ENCODE measurements at regions not wholly inside any gene's neighbourhood (a gene's known extent, or its start where the extent isn't known, plus 50 kb on each side); places are given as distances from the start of the nearest gene placed in this dataset.

- H3K27ac Mint-ChIP-seq: no peak overlapping the region
- ATAC-seq (ENCODE audit: poor library complexity): no peak
- POLR2A ChIA-PET: no interaction called here
- Histone ChIP-seq H3K4me1 (ENCODE audit: insufficient read depth, low read length) (no peaks in the 10 kb centered on the region), H3K4me3 (ENCODE audit: low read length) (no peak overlapping the region), H3K27me3 (ENCODE audit: control insufficient read depth in 1 of 2, insufficient read depth in 2 of 2, low read length in 2 of 2) (peaks cover 9 to 38% of the 10 kb centered on the region in 2 experiments), H3K36me3 (ENCODE audit: insufficient read depth, low read length) (no peaks in the 10 kb centered on the region), H3K9me3 (ENCODE audit: control insufficient read depth in 1 of 2, insufficient read depth in 1 of 2, low read length in 2 of 2) (no peaks in the 10 kb centered on the region), H3K27ac (ENCODE audit: low read depth in 1 of 2, low read length in 2 of 2) (no peak overlapping the region)
- no peaks in the 10 kb centered on the region for H3K36me3 Mint-ChIP-seq (ENCODE audit: low read depth)
- intact Hi-C loops (cut with DNase I, micrococcal nuclease): no loop called here
- no peak for TF ChIP-seq CTCF (IDR thresholded peaks at IDR 0.05)
- H3K4me1 Mint-ChIP-seq (ENCODE audit: low read depth): no peaks in the 10 kb centered on the region
- H3K9me3 Mint-ChIP-seq: no peaks in the 10 kb centered on the region
- CTCF ChIA-PET: no interaction called here
- peaks cover 64% of the 10 kb centered on the region for H3K27me3 Mint-ChIP-seq
- H3K4me3 Mint-ChIP-seq: no peak overlapping the region
- no peak for DNase-seq
Measured at GRCh38 chr20:4555188-4555890, 130.9 kb upstream of the PRNP start.

DNA sequence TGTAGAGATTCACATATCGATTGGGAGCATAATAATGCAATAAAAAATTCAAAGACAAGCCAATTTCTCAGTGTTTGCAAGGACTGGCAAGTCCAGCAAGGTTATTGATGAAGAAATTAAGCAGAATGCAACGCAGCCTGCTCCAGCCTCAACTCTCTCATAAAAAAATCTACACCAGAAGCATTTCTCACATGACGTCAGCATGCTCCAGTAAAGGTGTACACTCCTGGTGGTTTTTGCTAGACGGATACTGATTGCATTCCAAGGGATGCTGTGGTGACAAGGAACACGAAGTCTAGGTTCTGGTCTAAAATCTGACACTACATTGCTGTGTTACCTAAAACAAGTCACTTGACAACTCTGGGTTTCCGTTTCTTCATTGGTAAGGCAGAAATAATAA is 131.9 kb upstream of the PRNP start:
- H3K4me3 ChIP-seq (ENCODE audit: low read length): no peak overlapping the region
- ATAC-seq (ENCODE audit: poor library complexity): no peak
- no peak overlapping the region for H3K27ac ChIP-seq (ENCODE audit: low read depth in 1 of 2, low read length in 2 of 2)
- Mint-ChIP-seq H3K36me3 (ENCODE audit: low read depth) (no peaks in the 10 kb centered on the region), H3K27me3 (peaks cover 63% of the 10 kb centered on the region), H3K4me3 (no peak overlapping the region), H3K4me1 (ENCODE audit: low read depth) (no peaks in the 10 kb centered on the region), H3K9me3 (no peaks in the 10 kb centered on the region), H3K27ac (no peak overlapping the region)
- CTCF ChIA-PET: no interaction called here
- intact Hi-C loops (cut with DNase I, micrococcal nuclease): no loop called here
- H3K9me3 ChIP-seq (ENCODE audit: control insufficient read depth in 1 of 2, insufficient read depth in 1 of 2, low read length in 2 of 2): no peaks in the 10 kb centered on the region
- no peaks in the 10 kb centered on the region for H3K36me3 ChIP-seq (ENCODE audit: insufficient read depth, low read length)
- peaks cover 9 to 35% of the 10 kb centered on the region in 2 experiments for H3K27me3 ChIP-seq (ENCODE audit: control insufficient read depth in 1 of 2, insufficient read depth in 2 of 2, low read length in 2 of 2)
- no peak for DNase-seq
- TF ChIP-seq CTCF (IDR thresholded peaks at IDR 0.05): no peak
- POLR2A ChIA-PET: no interaction called here
- H3K4me1 ChIP-seq (ENCODE audit: insufficient read depth, low read length): no peaks in the 10 kb centered on the region

DNA sequence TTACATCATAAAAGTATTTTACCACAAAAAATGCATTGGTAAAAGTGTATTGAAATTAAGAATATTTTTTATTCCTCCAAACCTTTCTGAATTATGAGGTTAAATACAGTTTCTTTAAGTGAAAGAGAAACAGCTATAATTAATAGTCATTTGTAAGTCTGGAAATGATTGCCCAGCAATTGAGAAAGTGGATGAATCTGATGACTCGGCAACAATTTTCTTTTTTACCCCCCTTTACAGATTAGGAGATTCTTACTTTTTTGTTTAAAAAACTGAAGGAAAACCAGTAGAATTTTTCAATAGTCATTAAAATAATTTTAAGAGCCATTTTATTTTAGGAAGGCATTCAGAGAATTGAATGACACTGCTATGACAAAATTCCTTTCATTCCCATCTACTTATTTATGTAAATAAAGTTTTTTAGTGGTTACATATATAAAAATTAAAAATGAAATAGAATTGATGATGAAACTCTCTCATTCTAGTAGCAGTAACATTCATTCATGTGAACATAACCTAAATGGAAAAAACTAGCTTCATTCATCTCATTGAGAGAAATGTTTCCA is 134.1 kb upstream of the PRNP start:
- H3K36me3 Mint-ChIP-seq (ENCODE audit: low read depth): no peaks in the 10 kb centered on the region
- Histone ChIP-seq H3K36me3 (ENCODE audit: insufficient read depth, low read length) (no peaks in the 10 kb centered on the region), H3K4me3 (ENCODE audit: low read length) (no peak overlapping the region), H3K4me1 (ENCODE audit: insufficient read depth, low read length) (no peaks in the 10 kb centered on the region), H3K9me3 (ENCODE audit: control insufficient read depth in 1 of 2, insufficient read depth in 1 of 2, low read length in 2 of 2) (no peaks in the 10 kb centered on the region), H3K27me3 (ENCODE audit: control insufficient read depth in 1 of 2, insufficient read depth in 2 of 2, low read length in 2 of 2) (peaks cover 14 to 48% of the 10 kb centered on the region in 2 experiments), H3K27ac (ENCODE audit: low read depth in 1 of 2, low read length in 2 of 2) (no peak overlapping the region)
- CTCF ChIA-PET: no interaction called here
- POLR2A ChIA-PET: no interaction called here
- ATAC-seq (ENCODE audit: poor library complexity) (no peak), DNase-seq (no peak)
- peaks cover 3% of the 10 kb centered on the region for H3K9me3 Mint-ChIP-seq
- TF ChIP-seq CTCF (IDR thresholded peaks at IDR 0.05): no peak
- H3K4me1 Mint-ChIP-seq (ENCODE audit: low read depth): no peaks in the 10 kb centered on the region
- H3K27ac Mint-ChIP-seq: no peak overlapping the region
- intact Hi-C loops (cut with DNase I, micrococcal nuclease): no loop called here
- H3K4me3 Mint-ChIP-seq: no peak overlapping the region
- peaks cover 64% of the 10 kb centered on the region for H3K27me3 Mint-ChIP-seq
